ENCODE measurements at regions not wholly inside any gene's neighbourhood (a gene's known extent, or its start where the extent isn't known, plus 50 kb on each side); places are given as distances from the start of the nearest gene placed in this dataset.

- no peaks in the 10 kb centered on the region for H3K4me1 ChIP-seq (replicated peaks in 1 of 4; ENCODE audit: control insufficient read depth in 3 of 4, insufficient read depth in 4 of 4, low read length in 3 of 4)
- H2AFZ ChIP-seq (ENCODE audit: low read length): no peak overlapping the region
- FAIRE-seq (no peak), DNase-seq (ENCODE audit: low read depth in 1 of 2, low spot score in 2 of 2) (no peak)
- no peak overlapping the region for H3K56ac ChIP-seq (replicated peaks; ENCODE audit: insufficient read length, low read depth, low read length)
- TF ChIP-seq SRF (IDR thresholded peaks at IDR 0.05; ENCODE audit: low read depth, low read length) (no peak), KDM1A (IDR thresholded peaks at IDR 0.05; ENCODE audit: borderline replicate concordance, low read length) (no peak), POLR2AphosphoS5 (IDR thresholded peaks at IDR 0.05; ENCODE audit: low read depth, low read length) (no peak), KDM4A (IDR thresholded peaks at IDR 0.05; ENCODE audit: low read depth, low read length, severe bottlenecking) (no peak), GTF2F1 (IDR thresholded peaks at IDR 0.05; ENCODE audit: borderline replicate concordance, low read depth, low read length) (no peak), SIX5 (IDR thresholded peaks at IDR 0.05; ENCODE audit: low read depth, low read length) (no peak), CHD1 (IDR thresholded peaks at IDR 0.05; ENCODE audit: low read depth, low read length) (no peak), SP2 (IDR thresholded peaks at IDR 0.05; ENCODE audit: low read length) (no peak), HDAC6 (IDR thresholded peaks at IDR 0.05; ENCODE audit: low read depth, low read length) (no peak), NANOG (IDR thresholded peaks at IDR 0.05; ENCODE audit: insufficient read depth, low read depth, low read length, poor library complexity, severe bottlenecking) (no peak), JUN (IDR thresholded peaks at IDR 0.05; ENCODE audit: low read depth, low read length) (no peak), CEBPB (IDR thresholded peaks at IDR 0.05; ENCODE audit: low read depth, low read length) (no peak)
- H3K14ac ChIP-seq (ENCODE audit: insufficient read length): no peak overlapping the region
- H3K4ac ChIP-seq (replicated peaks; ENCODE audit: insufficient read length, low read depth, low read length): no peak overlapping the region
- no peaks in the 10 kb centered on the region for H3K9me3 ChIP-seq (ENCODE audit: insufficient read depth in 2 of 2, low read depth in 1 of 2, low read length in 1 of 2)
- ChIA-PET POLR2A (ENCODE audit: partially characterized antibody) (no interaction called here), CTCF (ENCODE audit: partially characterized antibody) (no interaction called here)
- no peak overlapping the region for H2BK5ac ChIP-seq (ENCODE audit: low read depth, low read length)
- no peaks in the 10 kb centered on the region for H3K79me1 ChIP-seq (ENCODE audit: low read depth, low read length)
- H3K36me3 ChIP-seq (ENCODE audit: control insufficient read depth in 2 of 4, insufficient read depth in 4 of 4, low read length in 3 of 4): no peaks in the 10 kb centered on the region
- no peak overlapping the region for H2BK120ac ChIP-seq (replicated peaks; ENCODE audit: low read depth, low read length)
- no peaks in the 10 kb centered on the region for H3K79me2 ChIP-seq (ENCODE audit: control insufficient read depth in 1 of 2, insufficient read depth in 2 of 2, low read length in 2 of 2)
- H4K91ac ChIP-seq (replicated peaks; ENCODE audit: insufficient read length, low read length): no peak overlapping the region
- no peaks in the 10 kb centered on the region for H3K23me2 ChIP-seq (ENCODE audit: low read depth, low read length)
- H4K8ac ChIP-seq (ENCODE audit: extremely low read depth, insufficient read depth, low read length): no peak overlapping the region
- no peak overlapping the region for H4K5ac ChIP-seq (ENCODE audit: insufficient read length, low read depth, low read length)
- H2BK15ac ChIP-seq (ENCODE audit: low read length): no peak overlapping the region
- H3K4me3 ChIP-seq (ENCODE audit: extremely low read depth in 1 of 4, insufficient read depth in 2 of 4, low read depth in 3 of 4, low read length in 4 of 4): no peak overlapping the region
- no peak overlapping the region for H3K23ac ChIP-seq (ENCODE audit: insufficient read length)
- H4K20me1 ChIP-seq (replicated peaks in 1 of 2; ENCODE audit: control insufficient read depth in 1 of 2, insufficient read depth in 2 of 2, low read length in 2 of 2): no peaks in the 10 kb centered on the region
- no peaks in the 10 kb centered on the region for H3K27me3 ChIP-seq (replicated peaks in 1 of 4; ENCODE audit: control insufficient read depth in 3 of 4, extremely low read depth in 1 of 4, insufficient read depth in 3 of 4, low read length in 3 of 4)
- H2BK12ac ChIP-seq (ENCODE audit: low read depth, low read length): no peak overlapping the region
- no peak overlapping the region for H3K4me2 ChIP-seq (ENCODE audit: insufficient read depth in 1 of 2, low read depth in 2 of 2, low read length in 2 of 2)
- H2BK20ac ChIP-seq (ENCODE audit: low read length): no peak overlapping the region
- H2AK5ac ChIP-seq (ENCODE audit: low read depth, low read length): no peak overlapping the region
- no peak overlapping the region for H3K27ac ChIP-seq (ENCODE audit: low read depth, low read length)
- no peak overlapping the region for H3K9ac ChIP-seq (replicated peaks in 1 of 4; ENCODE audit: extremely low read depth in 1 of 4, low read depth in 3 of 4, low read length in 3 of 4)
- WGBS, 2 experiments (ENCODE audit: extremely low coverage in 1 of 2, insufficient coverage in 1 of 2, insufficient read length in 1 of 2, insufficient replicate concordance in 2 of 2, low coverage in 1 of 2, low lambda C conversion rate in 2 of 2, missing lambda C conversion rate in 1 of 2): 95% methylated on average over 3 of the region's 3 CpGs; no CpG with 5 or more reads in 1 of the 2 experiments
- H3K18ac ChIP-seq (ENCODE audit: extremely low read depth, low read length): no peak overlapping the region
These were observed 1078.2 kb downstream of the EPHA7 start for GRCh38 chr6:92341201-92341600.

Measured in H1 (cell line).